ENCODE measurements at regions not wholly inside any gene's neighbourhood (a gene's known extent, or its start where the extent isn't known, plus 50 kb on each side); places are given as distances from the start of the nearest gene placed in this dataset.

DNA sequence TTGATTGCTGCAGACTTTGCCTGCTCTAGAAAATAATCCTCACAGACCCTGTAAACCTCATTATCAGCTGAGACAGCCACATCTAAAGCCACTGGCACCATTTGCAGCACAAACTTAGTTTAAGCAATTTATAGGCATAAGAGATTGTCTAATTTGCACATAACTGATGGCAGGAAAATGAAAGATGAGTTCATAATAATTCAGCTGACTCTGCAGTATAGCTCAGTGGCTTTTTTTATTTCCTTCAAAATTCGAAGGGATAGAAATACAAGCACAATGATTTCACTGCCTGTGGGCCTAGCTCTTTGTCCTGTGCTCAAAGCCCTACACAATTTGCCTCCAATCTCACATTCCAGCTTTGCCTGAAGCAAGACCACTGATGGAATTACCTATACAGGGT is 341.2 kb downstream of the RAD51AP2 start:
- no peak for TF ChIP-seq POLR2A (IDR thresholded peaks at IDR 0.05)
- TF ChIP-seq, protein P1, sequence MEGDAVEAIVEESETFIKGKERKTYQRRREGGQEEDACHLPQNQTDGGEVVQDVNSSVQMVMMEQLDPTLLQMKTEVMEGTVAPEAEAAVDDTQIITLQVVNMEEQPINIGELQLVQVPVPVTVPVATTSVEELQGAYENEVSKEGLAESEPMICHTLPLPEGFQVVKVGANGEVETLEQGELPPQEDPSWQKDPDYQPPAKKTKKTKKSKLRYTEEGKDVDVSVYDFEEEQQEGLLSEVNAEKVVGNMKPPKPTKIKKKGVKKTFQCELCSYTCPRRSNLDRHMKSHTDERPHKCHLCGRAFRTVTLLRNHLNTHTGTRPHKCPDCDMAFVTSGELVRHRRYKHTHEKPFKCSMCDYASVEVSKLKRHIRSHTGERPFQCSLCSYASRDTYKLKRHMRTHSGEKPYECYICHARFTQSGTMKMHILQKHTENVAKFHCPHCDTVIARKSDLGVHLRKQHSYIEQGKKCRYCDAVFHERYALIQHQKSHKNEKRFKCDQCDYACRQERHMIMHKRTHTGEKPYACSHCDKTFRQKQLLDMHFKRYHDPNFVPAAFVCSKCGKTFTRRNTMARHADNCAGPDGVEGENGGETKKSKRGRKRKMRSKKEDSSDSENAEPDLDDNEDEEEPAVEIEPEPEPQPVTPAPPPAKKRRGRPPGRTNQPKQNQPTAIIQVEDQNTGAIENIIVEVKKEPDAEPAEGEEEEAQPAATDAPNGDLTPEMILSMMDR (IDR thresholded peaks at IDR 0.05), result no peak
